CD14-positive monocyte (primary cell): ENCODE measurements at regions not wholly inside any gene's neighbourhood (a gene's known extent, or its start where the extent isn't known, plus 50 kb on each side); places are given as distances from the start of the nearest gene placed in this dataset.

Experiments
- DNase-seq, 3 donors: peaks; one replicate each; pipeline ENCODE4 v3.0.0-alpha.2; 2011 to 2022
- H2AFZ ChIP-seq: 2 replicates; pipeline ENCODE4 v1.6.0; 2012; ENCODE audit warnings: mild to moderate bottlenecking, low read depth, low read length, inconsistent platforms; ENCODE audit not compliant: insufficient read depth, poor library complexity, severe bottlenecking
- H3K27ac ChIP-seq, 2 donors: 1 replicate in 1 of 2; 2 replicates in 1 of 2; pipeline ENCODE4 v1.5.1; 2012 to 2013; ENCODE audit warnings: low read length in 2 of 2, control low read depth in 1 of 2, inconsistent platforms in 1 of 2, low read depth in 1 of 2, mild to moderate bottlenecking in 1 of 2
- H3K27me3 ChIP-seq, 2 donors: one replicate each; pipeline versions ENCODE4 v1.6.0 to v1.6.1; 2011 to 2013; ENCODE audit warnings: low read length in 2 of 2; ENCODE audit not compliant: control insufficient read depth in 2 of 2, insufficient read depth in 2 of 2
- H3K36me3 ChIP-seq, 2 donors: replicated peaks in 1 of 2; 1 replicate in 1 of 2; 2 replicates in 1 of 2; pipeline versions ENCODE4 v1.5.1 to v1.6.1; 2012 to 2013; ENCODE audit warnings: low read length in 2 of 2, control low read depth in 1 of 2, inconsistent platforms in 1 of 2, mild to moderate bottlenecking in 1 of 2; ENCODE audit not compliant: insufficient read depth in 2 of 2, control insufficient read depth in 1 of 2
- H3K4me1 ChIP-seq, 2 donors: 1 replicate in 1 of 2; 2 replicates in 1 of 2; pipeline versions ENCODE4 v1.5.1 to v1.6.1; 2012 to 2013; ENCODE audit warnings: low read length in 2 of 2, control low read depth in 1 of 2, inconsistent platforms in 1 of 2, mild to moderate bottlenecking in 1 of 2, moderate library complexity in 1 of 2; ENCODE audit not compliant: insufficient read depth in 2 of 2, control insufficient read depth in 1 of 2
- H3K4me2 ChIP-seq: replicated peaks from 2 replicates; pipeline ENCODE3; 2012; ENCODE audit warnings: low read length, moderate library complexity, mild to moderate bottlenecking; ENCODE audit not compliant: poor library complexity, severe bottlenecking; ENCODE audit errors: extremely low read depth
- H3K4me3 ChIP-seq, 3 experiments: fragments of 200-600 bp in 1 of 3; sonication (generic) in 1 of 3; replicated peaks in 1 of 3; 1 replicate in 2 of 3; 2 replicates in 1 of 3; pipeline ENCODE4 v1.5.1; 2011 to 2013; ENCODE audit warnings: low read length in 3 of 3, mild to moderate bottlenecking in 3 of 3, control low read depth in 2 of 3, low read depth in 2 of 3, inconsistent platforms in 1 of 3, moderate library complexity in 1 of 3
- H3K79me2 ChIP-seq: 2 replicates; pipeline ENCODE4 v1.6.0; 2012; ENCODE audit warnings: mild to moderate bottlenecking, control low read depth, inconsistent platforms, low read length, moderate library complexity; ENCODE audit not compliant: insufficient read depth
- H3K9ac ChIP-seq: 2 replicates; pipeline ENCODE4 v1.6.0; 2017; ENCODE audit warnings: low read length, mild to moderate bottlenecking; ENCODE audit not compliant: insufficient read depth, poor library complexity, severe bottlenecking
- H3K9me3 ChIP-seq, 2 donors: replicated peaks in 1 of 2; 1 replicate in 1 of 2; 2 replicates in 1 of 2; pipeline versions ENCODE4 v1.5.1 to v1.6.1; 2012 to 2013; ENCODE audit warnings: low read length in 2 of 2, control low read depth in 1 of 2; ENCODE audit not compliant: control insufficient read depth in 1 of 2, insufficient read depth in 1 of 2
- H4K20me1 ChIP-seq: 2 replicates; pipeline ENCODE4 v1.6.0; 2012; ENCODE audit warnings: mild to moderate bottlenecking, low read length, control low read depth, moderate library complexity; ENCODE audit not compliant: insufficient read depth
- H3K27ac Mint-ChIP-seq, 7 donors: one replicate each; pipeline ENCODE4 v1.8.0; 2020; ENCODE audit warnings: mild to moderate bottlenecking in 7 of 7, mixed read lengths in 7 of 7, moderate library complexity in 6 of 7, inconsistent platforms in 2 of 7
- H3K27me3 Mint-ChIP-seq, 3 donors: one replicate each; pipeline ENCODE4 v1.8.0; 2021 to 2022; ENCODE audit warnings: low read depth in 3 of 3, mild to moderate bottlenecking in 3 of 3, mixed read lengths in 3 of 3, moderate library complexity in 3 of 3, inconsistent platforms in 1 of 3
- H3K36me3 Mint-ChIP-seq, 2 donors: one replicate each; pipeline ENCODE4 v1.8.0; 2020; ENCODE audit warnings: mixed read lengths in 2 of 2, inconsistent platforms in 1 of 2, mild to moderate bottlenecking in 1 of 2
- H3K4me1 Mint-ChIP-seq: one replicate; pipeline ENCODE4 v1.8.0; 2020; ENCODE audit warnings: mild to moderate bottlenecking, mixed read lengths
- H3K4me3 Mint-ChIP-seq, 2 donors: one replicate each; pipeline ENCODE4 v1.8.0; 2020; ENCODE audit warnings: mild to moderate bottlenecking in 2 of 2, mixed read lengths in 2 of 2, moderate library complexity in 1 of 2
- H3K9me3 Mint-ChIP-seq, 7 donors: one replicate each; pipeline ENCODE4 v1.8.0; 2020 to 2022; ENCODE audit warnings: mixed read lengths in 7 of 7, mild to moderate bottlenecking in 6 of 7, moderate library complexity in 6 of 7, inconsistent platforms in 2 of 7
- WGBS: methylation state at CpG from one replicate; pipeline ENCODE4 v1.1.5; 2013; ENCODE audit warnings: missing lambda C conversion rate; ENCODE audit not compliant: insufficient coverage; 5-methylcytosine and 5-hydroxymethylcytosine counted together
- intact Hi-C, 2 donors: fragments of 100-400 bp; cut with micrococcal nuclease; formaldehyde crosslinking; loops; one replicate each; pipeline versions ENCODE4 v1.15.0 to v1.15.1; 2023
- TF ChIP-seq, protein P1 (sequence below): fragments of 200-600 bp; IDR thresholded peaks from one replicate; pipeline ENCODE4 v1.8.0; 2022; ENCODE audit warnings: antibody characterized with exemption, mild to moderate bottlenecking

DNA sequence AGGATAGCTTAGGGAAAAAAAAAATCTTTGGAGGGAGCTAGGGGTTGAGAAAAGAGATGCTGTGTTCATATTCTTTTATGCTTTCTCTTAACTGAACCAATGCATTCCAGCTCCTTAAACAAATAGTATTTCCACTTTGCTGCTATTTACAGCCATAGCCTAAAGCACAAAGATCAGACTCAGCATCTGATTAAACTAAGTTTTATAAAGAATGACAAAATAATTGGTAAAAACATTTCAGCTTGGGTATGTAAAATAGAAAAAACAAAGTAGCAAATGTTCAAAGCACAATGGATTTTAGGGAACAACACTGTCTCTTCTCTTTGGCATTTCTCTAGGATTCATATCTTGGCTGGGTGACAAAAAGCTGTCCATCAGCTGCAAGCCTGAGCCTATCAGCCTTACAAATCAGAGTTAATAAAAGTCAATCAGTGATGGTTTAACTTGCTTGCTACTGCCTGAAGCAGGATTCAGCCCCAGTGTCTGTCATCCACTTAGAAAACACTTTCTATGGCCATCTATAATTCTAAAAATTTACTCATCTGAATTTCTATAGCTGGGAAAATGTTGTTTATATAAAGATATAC, 232.1 kb upstream of the CDIN1 start:
- Histone ChIP-seq H3K27ac (no peak overlapping the region), H3K79me2 (no peaks in the 10 kb centered on the region), H3K9ac (no peak overlapping the region), H2AFZ (no peak overlapping the region), H3K36me3 (no peaks in the 10 kb centered on the region), H3K9me3 (peaks cover 5 to 6% of the 10 kb centered on the region in 2 donors), H3K27me3 (no peaks in the 10 kb centered on the region), H3K4me3 (no peak overlapping the region), H3K4me2 (no peak overlapping the region), H3K4me1 (no peaks in the 10 kb centered on the region), H4K20me1 (no peaks in the 10 kb centered on the region)
- H3K36me3 Mint-ChIP-seq, result no peaks in the 10 kb centered on the region
- no peaks in the 10 kb centered on the region for H3K4me1 Mint-ChIP-seq
- H3K27ac Mint-ChIP-seq, result no peak overlapping the region
- no peak for DNase-seq
- no peak overlapping the region for H3K4me3 Mint-ChIP-seq
- peaks cover 0 to 15% (median 6%) of the 10 kb centered on the region in 7 donors for H3K9me3 Mint-ChIP-seq
- TF ChIP-seq, protein P1, sequence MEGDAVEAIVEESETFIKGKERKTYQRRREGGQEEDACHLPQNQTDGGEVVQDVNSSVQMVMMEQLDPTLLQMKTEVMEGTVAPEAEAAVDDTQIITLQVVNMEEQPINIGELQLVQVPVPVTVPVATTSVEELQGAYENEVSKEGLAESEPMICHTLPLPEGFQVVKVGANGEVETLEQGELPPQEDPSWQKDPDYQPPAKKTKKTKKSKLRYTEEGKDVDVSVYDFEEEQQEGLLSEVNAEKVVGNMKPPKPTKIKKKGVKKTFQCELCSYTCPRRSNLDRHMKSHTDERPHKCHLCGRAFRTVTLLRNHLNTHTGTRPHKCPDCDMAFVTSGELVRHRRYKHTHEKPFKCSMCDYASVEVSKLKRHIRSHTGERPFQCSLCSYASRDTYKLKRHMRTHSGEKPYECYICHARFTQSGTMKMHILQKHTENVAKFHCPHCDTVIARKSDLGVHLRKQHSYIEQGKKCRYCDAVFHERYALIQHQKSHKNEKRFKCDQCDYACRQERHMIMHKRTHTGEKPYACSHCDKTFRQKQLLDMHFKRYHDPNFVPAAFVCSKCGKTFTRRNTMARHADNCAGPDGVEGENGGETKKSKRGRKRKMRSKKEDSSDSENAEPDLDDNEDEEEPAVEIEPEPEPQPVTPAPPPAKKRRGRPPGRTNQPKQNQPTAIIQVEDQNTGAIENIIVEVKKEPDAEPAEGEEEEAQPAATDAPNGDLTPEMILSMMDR, result no peak
- intact Hi-C loops, result no loop called here
- no peaks in the 10 kb centered on the region for H3K27me3 Mint-ChIP-seq

DNA sequence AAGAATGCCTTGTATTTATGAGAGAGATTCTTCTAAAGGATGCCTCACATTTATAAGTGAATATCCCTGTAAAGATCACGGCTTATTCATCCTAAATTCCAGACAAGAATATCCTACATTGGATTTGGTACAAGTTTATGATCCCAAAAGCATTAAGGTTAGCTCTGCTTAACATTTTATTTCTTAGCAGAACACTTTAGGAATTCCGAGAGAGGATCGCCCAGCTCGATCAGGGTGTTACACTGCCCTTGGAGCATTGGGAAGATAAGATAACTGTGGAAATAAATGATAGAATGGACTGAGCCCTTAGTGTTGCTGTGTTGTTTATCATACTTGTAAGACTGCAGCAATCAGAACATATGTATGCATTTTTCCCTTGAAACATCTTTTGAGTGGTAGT, 223.0 kb upstream of the CDIN1 start:
- Mint-ChIP-seq H3K36me3 (no peaks in the 10 kb centered on the region), H3K27me3 (no peaks in the 10 kb centered on the region), H3K27ac (no peak overlapping the region), H3K4me1 (no peaks in the 10 kb centered on the region), H3K4me3 (no peak overlapping the region), H3K9me3 (peaks cover 0 to 7% (median 5%) of the 10 kb centered on the region in 7 donors)
- no peaks in the 10 kb centered on the region for H3K27me3 ChIP-seq
- TF ChIP-seq, protein P1, result no peak
- H4K20me1 ChIP-seq, result no peaks in the 10 kb centered on the region
- no peaks in the 10 kb centered on the region for H3K36me3 ChIP-seq
- no peak overlapping the region for H2AFZ ChIP-seq
- H3K79me2 ChIP-seq, result no peaks in the 10 kb centered on the region
- intact Hi-C loops, result no loop called here
- H3K9me3 ChIP-seq, result peaks cover 4 to 15% of the 10 kb centered on the region in 2 donors
- no peak overlapping the region for H3K4me3 ChIP-seq
- no peak overlapping the region for H3K4me2 ChIP-seq
- H3K4me1 ChIP-seq, result no peaks in the 10 kb centered on the region
- no CpG with 5 or more reads among the region's 4 CpGs for WGBS
- H3K9ac ChIP-seq, result no peak overlapping the region
- DNase-seq, result no peak
- H3K27ac ChIP-seq, result no peak overlapping the region
